NB4 (cell line): ENCODE measurements at regions not wholly inside any gene's neighbourhood (a gene's known extent, or its start where the extent isn't known, plus 50 kb on each side); places are given as distances from the start of the nearest gene placed in this dataset.

Source experiments
- DNase-seq: peaks from one replicate; pipeline ENCODE4 v3.0.0; 2010; ENCODE audit warnings: low read depth
- H3K4me3 ChIP-seq: one replicate; pipeline ENCODE4 v1.5.1; 2011; ENCODE audit warnings: mild to moderate bottlenecking, low read depth, low read length, moderate library complexity
- CTCF ChIP-seq: IDR thresholded peaks from one replicate; pipeline ENCODE4 v1.5.1; 2012; ENCODE audit warnings: low read depth, low read length
- MAX ChIP-seq: IDR thresholded peaks from 2 replicates; pipeline ENCODE4 v1.6.1; 2011; ENCODE audit warnings: low read depth, low read length
- MYC ChIP-seq: IDR thresholded peaks from 2 replicates; pipeline ENCODE4 v1.6.1; 2011; ENCODE audit warnings: low read depth, low read length
- POLR2A ChIP-seq: IDR thresholded peaks from 2 replicates; pipeline ENCODE4 v1.6.1; 2011; ENCODE audit warnings: mild to moderate bottlenecking; ENCODE audit not compliant: insufficient read length; ENCODE audit errors: extremely low read depth

GRCh38 chr1:71267220-71267619, 186.4 kb upstream of the ZRANB2 start:
- no peak overlapping the region for H3K4me3 ChIP-seq
- TF ChIP-seq MAX (no peak), MYC (no peak), POLR2A (no peak), CTCF (no peak)
- no peak for DNase-seq

- no peak overlapping the region for H3K4me3 ChIP-seq
- no peak for TF ChIP-seq POLR2A
- no peak for TF ChIP-seq CTCF
- no peak for TF ChIP-seq MAX
- no peak for TF ChIP-seq MYC
- DNase-seq: no peak
These were observed 183.2 kb upstream of the ZRANB2 start for GRCh38 chr1:71264039-71264438.

GRCh38 chr1:71262970-71263369, 182.1 kb upstream of the ZRANB2 start:
- no peak for TF ChIP-seq POLR2A
- TF ChIP-seq MYC: no peak
- no peak for TF ChIP-seq MAX
- TF ChIP-seq CTCF: no peak
- no peak for DNase-seq

DNA sequence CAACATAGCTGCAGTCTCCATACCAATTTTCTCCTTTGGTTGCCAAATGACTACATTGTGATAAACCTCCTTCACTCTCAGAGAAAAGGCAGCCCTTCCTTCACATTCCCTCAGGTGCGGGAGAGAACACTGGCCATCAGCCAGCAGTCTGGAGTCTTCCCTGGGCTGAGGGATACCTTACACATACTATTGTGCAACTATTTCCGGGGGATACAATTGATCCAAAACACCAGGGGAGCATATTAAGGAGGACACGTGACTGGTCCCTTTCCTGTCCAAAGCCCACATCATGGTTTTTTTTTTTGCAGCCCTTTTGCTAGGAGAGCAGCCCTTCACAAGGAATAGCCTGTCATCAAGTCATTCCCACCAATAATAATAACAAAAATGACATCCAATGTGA, 172.1 kb upstream of the ZRANB2 start:
- TF ChIP-seq MAX: no peak
- no peak for TF ChIP-seq MYC
- DNase-seq: no peak
- H3K4me3 ChIP-seq: no peak overlapping the region

More at GRCh38 chr1:71262970-71263369, 182.1 kb upstream of the ZRANB2 start:
- no peak overlapping the region for H3K4me3 ChIP-seq

- TF ChIP-seq MYC (no peak), MAX (no peak), CTCF (no peak), POLR2A (no peak)
- H3K4me3 ChIP-seq: no peak overlapping the region
- no peak for DNase-seq
These were observed 164.4 kb upstream of the ZRANB2 start for GRCh38 chr1:71245246-71245645.

GRCh38 chr1:71242239-71242638, 161.4 kb upstream of the ZRANB2 start:
- DNase-seq: no peak
- no peak overlapping the region for H3K4me3 ChIP-seq
- TF ChIP-seq POLR2A: no peak
- TF ChIP-seq MYC: no peak
- TF ChIP-seq MAX: no peak
- no peak for TF ChIP-seq CTCF
